ENCODE measurements at regions not wholly inside any gene's neighbourhood (a gene's known extent, or its start where the extent isn't known, plus 50 kb on each side); places are given as distances from the start of the nearest gene placed in this dataset.

DNA sequence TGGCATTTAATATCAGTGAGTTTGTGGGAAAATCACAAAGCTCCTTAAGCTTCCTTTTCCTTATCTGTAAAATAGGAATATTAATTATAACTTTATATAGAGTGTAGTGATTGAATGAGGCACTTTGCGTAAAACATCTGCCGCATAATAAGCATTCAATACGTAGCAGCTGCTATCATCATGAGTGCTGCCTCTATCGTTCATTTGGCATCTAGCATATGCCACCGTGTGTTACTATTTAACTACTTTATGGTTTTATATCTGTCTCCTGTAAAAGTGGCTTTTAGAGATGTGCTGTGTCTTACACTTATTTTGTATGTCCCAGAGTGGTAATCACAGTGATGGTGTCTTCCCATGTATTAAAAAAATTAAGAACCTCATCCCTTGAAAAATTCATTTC is 729.6 kb downstream of the SORCS3 start:
- no peak for DNase-seq (ENCODE audit: extremely low spot score)
- TF ChIP-seq HDGF (IDR thresholded peaks at IDR 0.05; ENCODE audit: borderline replicate concordance), result no peak
- no peak for TF ChIP-seq SUZ12 (IDR thresholded peaks at IDR 0.05)
- TF ChIP-seq BHLHE40 (IDR thresholded peaks at IDR 0.05; ENCODE audit: borderline replicate concordance), result no peak
- TF ChIP-seq FOXK2 (IDR thresholded peaks at IDR 0.05), result no peak
- TF ChIP-seq L3MBTL2 (conservative IDR thresholded peaks at IDR 0.05), result no peak
- no peak for TF ChIP-seq ZNF384 (IDR thresholded peaks at IDR 0.05)
- TF ChIP-seq ARNT (IDR thresholded peaks at IDR 0.05), result no peak
- TF ChIP-seq TARDBP (IDR thresholded peaks at IDR 0.05), result no peak
- no peak for TF ChIP-seq CTBP1 (IDR thresholded peaks at IDR 0.05; ENCODE audit: borderline replicate concordance)
- no peak for TF ChIP-seq FOXA1 (IDR thresholded peaks at IDR 0.05)
- no peak for TF ChIP-seq NFRKB (IDR thresholded peaks at IDR 0.05)
- TF ChIP-seq FOXM1 (IDR thresholded peaks at IDR 0.05; ENCODE audit: borderline replicate concordance), result no peak
- TF ChIP-seq SP1 (IDR thresholded peaks at IDR 0.05), result no peak
- no peak for TF ChIP-seq LEF1 (IDR thresholded peaks at IDR 0.05; ENCODE audit: borderline replicate concordance)
- TF ChIP-seq, protein P1, sequence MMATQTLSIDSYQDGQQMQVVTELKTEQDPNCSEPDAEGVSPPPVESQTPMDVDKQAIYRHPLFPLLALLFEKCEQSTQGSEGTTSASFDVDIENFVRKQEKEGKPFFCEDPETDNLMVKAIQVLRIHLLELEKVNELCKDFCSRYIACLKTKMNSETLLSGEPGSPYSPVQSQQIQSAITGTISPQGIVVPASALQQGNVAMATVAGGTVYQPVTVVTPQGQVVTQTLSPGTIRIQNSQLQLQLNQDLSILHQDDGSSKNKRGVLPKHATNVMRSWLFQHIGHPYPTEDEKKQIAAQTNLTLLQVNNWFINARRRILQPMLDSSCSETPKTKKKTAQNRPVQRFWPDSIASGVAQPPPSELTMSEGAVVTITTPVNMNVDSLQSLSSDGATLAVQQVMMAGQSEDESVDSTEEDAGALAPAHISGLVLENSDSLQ (IDR thresholded peaks at IDR 0.05), result no peak
- ChIA-PET CTCF (no interaction called here), POLR2A (no interaction called here)

DNA sequence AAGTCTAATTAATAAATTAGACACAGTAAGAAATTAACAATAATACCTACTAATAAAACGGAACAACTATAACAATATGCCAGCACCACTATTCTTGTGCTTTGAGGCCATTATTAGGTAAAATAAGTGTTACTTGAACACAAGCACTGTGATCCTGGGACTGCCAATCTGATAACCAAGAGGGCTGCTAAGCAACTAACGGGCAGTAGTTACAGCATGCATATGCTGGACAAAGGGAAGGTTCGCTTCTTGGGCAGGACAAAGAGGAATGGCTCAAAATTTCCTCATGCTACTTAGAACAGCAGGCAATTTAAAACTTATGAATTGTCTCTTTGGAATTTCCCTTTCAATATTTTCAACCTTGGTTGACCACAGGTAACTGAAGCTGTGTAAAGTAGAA is 718.6 kb downstream of the SORCS3 start:
- DNase-seq (ENCODE audit: extremely low spot score), result no peak
- ChIA-PET POLR2A (no interaction called here), CTCF (no interaction called here)
- no peak for TF ChIP-seq FOXA1 (IDR thresholded peaks at IDR 0.05)
- TF ChIP-seq NFRKB (IDR thresholded peaks at IDR 0.05), result no peak
- no peak for TF ChIP-seq ZNF384 (IDR thresholded peaks at IDR 0.05)
- TF ChIP-seq CTBP1 (IDR thresholded peaks at IDR 0.05; ENCODE audit: borderline replicate concordance), result no peak
- TF ChIP-seq BHLHE40 (IDR thresholded peaks at IDR 0.05; ENCODE audit: borderline replicate concordance), result no peak
- TF ChIP-seq FOXK2 (IDR thresholded peaks at IDR 0.05), result no peak
- no peak for TF ChIP-seq L3MBTL2 (conservative IDR thresholded peaks at IDR 0.05)
- no peak for TF ChIP-seq TARDBP (IDR thresholded peaks at IDR 0.05)
- TF ChIP-seq ELF4 (IDR thresholded peaks at IDR 0.05), result no peak

DNA sequence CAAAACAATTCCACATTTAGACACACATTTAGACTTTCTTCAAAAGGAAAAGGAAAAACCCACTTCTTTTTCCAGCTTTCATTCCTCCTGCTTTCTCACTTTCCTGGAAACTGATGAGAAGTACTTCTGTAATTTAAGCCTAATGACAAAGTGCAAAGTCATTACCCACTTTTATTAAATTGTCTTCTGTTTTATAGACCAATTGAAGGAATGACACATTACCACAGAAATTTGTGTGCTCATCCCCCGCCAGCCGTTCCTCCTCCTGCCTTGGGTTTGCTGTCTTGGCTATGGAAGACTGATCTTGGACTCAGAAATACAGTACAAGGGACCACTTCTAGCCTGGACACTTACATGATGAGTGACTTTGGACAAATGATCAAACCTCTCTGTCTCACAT is 717.8 kb downstream of the SORCS3 start:
- ChIA-PET POLR2A (no interaction called here), CTCF (no interaction called here)
- DNase-seq (ENCODE audit: extremely low spot score), result no peak

DNA sequence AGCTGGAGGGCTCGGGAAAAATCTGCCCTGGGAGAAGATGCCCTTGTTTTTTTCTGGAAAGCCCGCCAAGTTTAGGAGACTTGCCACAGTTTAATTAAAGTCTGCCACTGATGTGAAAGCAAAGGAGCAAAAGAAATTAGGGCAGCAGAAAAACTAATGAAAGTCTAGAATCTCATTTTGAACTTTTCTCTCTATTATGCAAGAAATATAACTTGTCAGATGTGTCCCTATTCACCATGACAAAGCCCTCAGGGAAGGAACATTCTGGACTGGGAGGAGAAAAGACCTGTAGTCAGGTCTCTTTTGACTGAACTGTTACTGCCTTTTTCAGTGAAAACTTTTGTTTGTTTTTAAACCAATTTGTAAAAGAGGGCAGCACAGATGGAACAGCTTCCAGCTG is 715.5 kb downstream of the SORCS3 start:
- POLR2A ChIA-PET, result no interaction called here
- no peak for DNase-seq (ENCODE audit: extremely low spot score)
- CTCF ChIA-PET, result no interaction called here
- TF ChIP-seq HDGF (IDR thresholded peaks at IDR 0.05; ENCODE audit: borderline replicate concordance), result no peak
- no peak for TF ChIP-seq SP1 (IDR thresholded peaks at IDR 0.05)

More for the DNA sequence above, 717.8 kb downstream of the SORCS3 start:
- TF ChIP-seq L3MBTL2 (conservative IDR thresholded peaks at IDR 0.05) (no peak), ZNF384 (IDR thresholded peaks at IDR 0.05) (no peak), ELF4 (IDR thresholded peaks at IDR 0.05) (no peak), FOXK2 (IDR thresholded peaks at IDR 0.05) (no peak), SP1 (IDR thresholded peaks at IDR 0.05) (no peak), CTBP1 (IDR thresholded peaks at IDR 0.05; ENCODE audit: borderline replicate concordance) (no peak), SUZ12 (IDR thresholded peaks at IDR 0.05) (no peak), FOXA1 (IDR thresholded peaks at IDR 0.05) (no peak)
- TF ChIP-seq, protein P1 (IDR thresholded peaks at IDR 0.05), result no peak

DNA sequence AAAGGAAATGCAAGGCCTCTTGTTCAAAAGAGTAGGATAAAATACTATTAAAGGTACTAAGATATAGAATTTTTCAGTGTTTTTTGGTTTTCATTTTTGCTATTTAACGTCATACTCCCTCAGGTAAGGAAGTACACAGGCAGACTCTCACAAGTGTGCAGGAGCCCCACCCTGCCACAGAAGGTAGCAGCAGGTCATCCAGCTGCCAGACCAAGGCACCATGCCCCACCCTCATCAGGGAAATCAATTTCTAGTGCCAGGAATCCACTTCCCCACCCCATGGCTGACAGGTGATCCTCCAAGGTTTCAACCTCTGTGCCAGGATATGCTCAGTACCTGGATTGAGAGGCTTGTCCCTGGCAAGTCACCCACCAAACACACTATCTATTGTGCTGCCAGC is 712.9 kb downstream of the SORCS3 start:
- ChIA-PET POLR2A (no interaction called here), CTCF (no interaction called here)
- TF ChIP-seq SP1 (IDR thresholded peaks at IDR 0.05) (no peak), NFRKB (IDR thresholded peaks at IDR 0.05) (no peak), L3MBTL2 (conservative IDR thresholded peaks at IDR 0.05) (no peak), ARNT (IDR thresholded peaks at IDR 0.05) (no peak), HDGF (IDR thresholded peaks at IDR 0.05; ENCODE audit: borderline replicate concordance) (no peak), ZNF384 (IDR thresholded peaks at IDR 0.05) (no peak), ELF4 (IDR thresholded peaks at IDR 0.05) (no peak), TARDBP (IDR thresholded peaks at IDR 0.05) (no peak), BHLHE40 (IDR thresholded peaks at IDR 0.05; ENCODE audit: borderline replicate concordance) (no peak), LEF1 (IDR thresholded peaks at IDR 0.05; ENCODE audit: borderline replicate concordance) (no peak), FOXA1 (IDR thresholded peaks at IDR 0.05) (no peak), FOXM1 (IDR thresholded peaks at IDR 0.05; ENCODE audit: borderline replicate concordance) (no peak), SUZ12 (IDR thresholded peaks at IDR 0.05) (no peak), FOXK2 (IDR thresholded peaks at IDR 0.05) (no peak)
- TF ChIP-seq, protein P1 (IDR thresholded peaks at IDR 0.05), result no peak
- DNase-seq (ENCODE audit: extremely low spot score), result no peak

DNA sequence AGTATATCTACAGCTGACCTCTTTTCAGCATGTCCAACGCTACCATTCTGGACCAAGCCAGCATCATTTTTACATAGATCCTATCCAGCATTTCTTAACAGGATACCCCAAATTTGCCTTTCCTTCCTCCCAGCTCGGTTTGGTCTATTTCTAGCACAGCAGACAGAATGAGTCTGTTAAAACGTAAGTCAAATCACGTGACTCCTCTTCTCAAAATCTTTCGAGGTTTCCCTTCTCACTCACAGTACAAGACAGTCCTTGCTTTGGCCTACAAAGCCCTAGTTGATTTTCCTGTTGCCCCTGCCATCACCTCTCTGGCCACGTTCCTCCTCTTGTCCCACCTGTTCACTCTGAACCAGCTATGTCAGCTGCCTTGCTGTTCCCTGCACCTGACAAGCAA is 711.7 kb downstream of the SORCS3 start:
- TF ChIP-seq BHLHE40 (IDR thresholded peaks at IDR 0.05; ENCODE audit: borderline replicate concordance) (no peak), ELF4 (IDR thresholded peaks at IDR 0.05) (no peak), L3MBTL2 (conservative IDR thresholded peaks at IDR 0.05) (no peak), HDGF (IDR thresholded peaks at IDR 0.05; ENCODE audit: borderline replicate concordance) (no peak), ZNF384 (IDR thresholded peaks at IDR 0.05) (no peak), SUZ12 (IDR thresholded peaks at IDR 0.05) (no peak), FOXK2 (IDR thresholded peaks at IDR 0.05) (no peak), TARDBP (IDR thresholded peaks at IDR 0.05) (no peak), ARNT (IDR thresholded peaks at IDR 0.05) (no peak)
- TF ChIP-seq, protein P1 (IDR thresholded peaks at IDR 0.05), result no peak
- ChIA-PET CTCF (no interaction called here), POLR2A (no interaction called here)
- DNase-seq (ENCODE audit: extremely low spot score), result no peak

Measured in HEK293T (cell line).